Spleen (tissue), 11 donors: ENCODE measurements at regions not wholly inside any gene's neighbourhood (a gene's known extent, or its start where the extent isn't known, plus 50 kb on each side); places are given as distances from the start of the nearest gene placed in this dataset.

ENCODE experiments used
- DNase-seq: peaks from one replicate; pipeline ENCODE4 v3.0.0-alpha.2; 2020
- H3K27ac ChIP-seq, 8 donors: fragments of 200-600 bp; sonication (generic) in 7 of 8; 1 replicate in 4 of 8; 2 replicates in 4 of 8; pipeline versions ENCODE4 v1.5.0 to v1.8.0; 2016 to 2021; ENCODE audit warnings: inconsistent platforms in 4 of 8, mild to moderate bottlenecking in 4 of 8, moderate library complexity in 1 of 8
- H3K27me3 ChIP-seq, 7 donors: fragments of 200-600 bp; sonication (generic) in 6 of 7; replicated peaks in 1 of 7; 1 replicate in 4 of 7; 2 replicates in 3 of 7; pipeline versions ENCODE4 v1.5.0 to v1.8.0; 2016 to 2021; ENCODE audit warnings: inconsistent platforms in 3 of 7, mild to moderate bottlenecking in 1 of 7
- H3K36me3 ChIP-seq, 6 donors: fragments of 200-600 bp; sonication (generic) in 5 of 6; 1 replicate in 4 of 6; 2 replicates in 2 of 6; pipeline versions ENCODE4 v1.5.0 to v1.8.0; 2016 to 2021; ENCODE audit warnings: inconsistent platforms in 2 of 6
- H3K4me1 ChIP-seq, 6 donors: fragments of 200-600 bp; sonication (generic) in 5 of 6; 1 replicate in 3 of 6; 2 replicates in 3 of 6; pipeline versions ENCODE4 v1.5.0 to v1.8.0; 2016 to 2021; ENCODE audit warnings: inconsistent platforms in 3 of 6
- H3K4me3 ChIP-seq, 8 donors: fragments of 200-600 bp; sonication (generic) in 7 of 8; 1 replicate in 4 of 8; 2 replicates in 4 of 8; pipeline versions ENCODE4 v1.5.0 to v1.8.0; 2016 to 2021; ENCODE audit warnings: inconsistent platforms in 4 of 8, mild to moderate bottlenecking in 4 of 8, moderate library complexity in 2 of 8
- H3K9me3 ChIP-seq, 8 donors: fragments of 200-600 bp; sonication (generic) in 7 of 8; 1 replicate in 4 of 8; 2 replicates in 4 of 8; pipeline versions ENCODE4 v1.5.0 to v1.8.0; 2016 to 2021; ENCODE audit warnings: inconsistent platforms in 4 of 8
- POLR2A ChIP-seq, 3 donors: fragments of 450-650 bp; IDR thresholded peaks; one replicate each; pipeline ENCODE4 v1.5.1; 2017; ENCODE audit warnings: antibody characterized with exemption in 3 of 3, mild to moderate bottlenecking in 1 of 3
- POLR2AphosphoS5 ChIP-seq, 3 donors: sonication (generic); formaldehyde crosslinking; IDR thresholded peaks; one replicate each; pipeline ENCODE4 v1.5.1; 2017; ENCODE audit warnings: antibody characterized with exemption in 3 of 3
- WGBS, 5 donors: extraction: QIAGEN DNeasy Blood & Tissue Kit in 3 of 5; methylation state at CpG; one replicate each; pipeline versions ENCODE4 v1.1.5 to v1.1.7; 2013 to 2018; 5-methylcytosine and 5-hydroxymethylcytosine counted together
- intact Hi-C: fragments of 100-400 bp; cut with DNase I; formaldehyde crosslinking; loops from one replicate; pipeline ENCODE4 v1.15.0; 2023; ENCODE audit warnings: low total_unique reads
- TF ChIP-seq, protein P1 (sequence below), 11 experiments: fragments of 200-600 bp in 7 of 11; fragments of 450-650 bp in 4 of 11; sonication (generic) in 4 of 11; IDR thresholded peaks in 8 of 11; conservative IDR thresholded peaks in 3 of 11; 1 replicate in 7 of 11; 2 replicates in 4 of 11; pipeline versions ENCODE4 v1.4.0 to v1.8.0; 2016 to 2021; ENCODE audit warnings: antibody characterized with exemption in 11 of 11, inconsistent platforms in 4 of 11, mild to moderate bottlenecking in 1 of 11
- donor health status: healthy with polysubstance abuse.
- donor health status: DM: no; HTN: no; CAD: no; lungs with moderate emphysema.
- donor health status: DM: no; HTN: no; CAD: no.
- donor health status: Bipolar disorder and iron deficiency.
- donor health status: healthy.
- donor health status: DM: no; HTN: no; CAD: no.
- donor health status: DM: yes; HTN: yes; CAD: no.

DNA sequence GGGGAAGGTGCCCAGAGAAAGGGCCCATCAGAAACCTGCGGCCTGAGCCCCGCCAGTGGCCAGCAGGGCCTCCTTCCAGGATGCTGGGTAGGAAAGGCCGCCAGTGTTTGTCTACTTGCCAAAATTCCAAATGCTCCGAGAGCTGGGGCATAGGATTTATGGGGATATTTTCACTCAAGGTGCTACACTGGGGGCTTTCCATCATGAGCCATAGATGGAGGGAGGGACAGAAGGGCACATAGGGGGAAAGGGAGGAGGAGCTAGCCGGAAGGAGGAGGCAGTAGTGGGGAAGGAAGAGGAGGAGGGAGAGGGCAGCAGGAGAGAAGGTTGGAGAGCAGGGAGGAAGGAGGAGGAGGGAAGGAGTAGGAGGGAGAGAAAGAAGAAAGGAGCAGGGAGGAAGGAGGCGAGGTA lies 494.7 kb upstream of the PROK2 start:
- Histone ChIP-seq H3K4me1 (peaks cover 0 to 16% (median 8%) of the 10 kb centered on the region in 6 donors), H3K27ac (no peak overlapping the region), H3K4me3 (no peak overlapping the region), H3K27me3 (no peaks in the 10 kb centered on the region), H3K36me3 (no peaks in the 10 kb centered on the region), H3K9me3 (peaks cover 6 to 27% (median 12%) of the 10 kb centered on the region in 8 donors)
- TF ChIP-seq POLR2A (IDR thresholded peaks at IDR 0.05) (no peak), POLR2AphosphoS5 (IDR thresholded peaks at IDR 0.05) (no peak)
- TF ChIP-seq, protein P1, sequence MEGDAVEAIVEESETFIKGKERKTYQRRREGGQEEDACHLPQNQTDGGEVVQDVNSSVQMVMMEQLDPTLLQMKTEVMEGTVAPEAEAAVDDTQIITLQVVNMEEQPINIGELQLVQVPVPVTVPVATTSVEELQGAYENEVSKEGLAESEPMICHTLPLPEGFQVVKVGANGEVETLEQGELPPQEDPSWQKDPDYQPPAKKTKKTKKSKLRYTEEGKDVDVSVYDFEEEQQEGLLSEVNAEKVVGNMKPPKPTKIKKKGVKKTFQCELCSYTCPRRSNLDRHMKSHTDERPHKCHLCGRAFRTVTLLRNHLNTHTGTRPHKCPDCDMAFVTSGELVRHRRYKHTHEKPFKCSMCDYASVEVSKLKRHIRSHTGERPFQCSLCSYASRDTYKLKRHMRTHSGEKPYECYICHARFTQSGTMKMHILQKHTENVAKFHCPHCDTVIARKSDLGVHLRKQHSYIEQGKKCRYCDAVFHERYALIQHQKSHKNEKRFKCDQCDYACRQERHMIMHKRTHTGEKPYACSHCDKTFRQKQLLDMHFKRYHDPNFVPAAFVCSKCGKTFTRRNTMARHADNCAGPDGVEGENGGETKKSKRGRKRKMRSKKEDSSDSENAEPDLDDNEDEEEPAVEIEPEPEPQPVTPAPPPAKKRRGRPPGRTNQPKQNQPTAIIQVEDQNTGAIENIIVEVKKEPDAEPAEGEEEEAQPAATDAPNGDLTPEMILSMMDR (IDR thresholded peaks at IDR 0.05 in 8 of 11, conservative IDR thresholded peaks at IDR 0.05 in 3 of 11), result no peak
- DNase-seq, result no peak
- intact Hi-C loops, result no loop called here
- WGBS, 5 donors, result 69 to 85% (median 79%) methylated on average over 6 of the region's 6 CpGs

DNA sequence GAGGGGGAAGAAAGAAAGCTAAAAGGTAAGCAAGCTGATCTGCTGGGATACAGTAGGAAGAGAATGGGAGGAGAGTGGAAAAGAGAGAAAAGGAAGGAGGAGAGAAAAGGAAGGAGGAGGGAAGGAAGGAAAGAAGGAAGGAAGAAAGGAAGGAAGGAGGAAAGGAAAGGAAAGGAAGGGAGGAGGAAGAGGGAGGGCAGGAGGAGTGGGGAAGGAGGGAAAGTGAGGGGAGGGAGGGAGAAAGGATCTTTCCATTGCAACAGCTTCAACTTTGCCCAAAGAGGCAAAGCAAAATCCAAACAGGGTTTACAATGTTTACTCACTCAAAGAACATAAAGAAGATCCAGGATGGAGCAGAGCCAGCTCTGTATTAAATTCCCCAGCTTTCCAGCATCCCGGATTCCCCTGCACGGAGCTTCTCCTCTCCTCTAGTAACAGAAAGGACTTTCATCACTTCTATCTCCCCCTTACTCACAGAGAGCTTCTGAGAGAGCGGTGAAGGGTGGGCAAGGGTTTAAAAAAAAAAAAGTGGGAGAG lies 494.2 kb upstream of the PROK2 start:
- no peaks in the 10 kb centered on the region for H3K27me3 ChIP-seq
- peaks cover 5 to 21% (median 13%) of the 10 kb centered on the region in 6 donors for H3K4me1 ChIP-seq
- no peaks in the 10 kb centered on the region for H3K36me3 ChIP-seq
- no peak overlapping the region for H3K4me3 ChIP-seq
- TF ChIP-seq POLR2A (IDR thresholded peaks at IDR 0.05) (no peak), POLR2AphosphoS5 (IDR thresholded peaks at IDR 0.05) (no peak)
- TF ChIP-seq, protein P1 (IDR thresholded peaks at IDR 0.05 in 8 of 11, conservative IDR thresholded peaks at IDR 0.05 in 3 of 11), result no peak
- intact Hi-C loops, result no loop called here
- peaks cover 6 to 25% (median 12%) of the 10 kb centered on the region in 8 donors for H3K9me3 ChIP-seq
- no peak for DNase-seq
- 77 to 89% (median 86%) methylated on average over 3 of the region's 3 CpGs for WGBS, 5 donors
- H3K27ac ChIP-seq, result no peak overlapping the region

DNA sequence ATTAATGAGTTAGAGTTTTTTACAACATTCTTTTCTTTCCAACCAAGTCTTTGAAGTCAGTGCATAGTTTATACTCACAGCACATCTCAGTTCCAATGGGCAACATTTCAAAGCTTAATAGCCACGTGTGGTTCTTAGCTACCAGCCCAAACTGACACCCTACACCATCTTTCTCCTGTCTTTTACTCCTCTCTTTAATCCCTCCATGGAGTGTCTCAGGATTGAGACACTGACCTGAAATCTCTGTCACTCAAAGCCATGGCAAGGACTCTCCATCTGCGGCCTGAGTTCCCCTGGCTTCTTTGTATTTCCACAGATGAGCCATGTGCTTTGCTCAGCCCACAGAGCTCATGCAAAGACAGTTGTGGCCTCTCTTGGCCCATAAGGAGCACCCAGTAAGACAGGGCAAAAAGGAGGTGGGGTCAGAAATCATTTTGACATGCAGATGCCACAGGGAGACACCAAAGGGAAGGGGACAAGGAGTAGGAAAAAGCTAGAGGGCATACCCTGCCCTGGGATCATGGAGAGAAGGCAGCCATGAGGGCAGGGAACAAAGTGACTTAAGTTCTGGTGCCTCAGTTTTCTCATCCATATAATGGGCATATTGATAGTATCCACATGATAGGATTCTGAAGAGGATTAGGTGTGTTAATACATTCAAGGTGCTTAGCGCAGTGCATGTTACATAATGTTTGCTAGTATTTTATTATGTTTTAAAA lies 493.6 kb upstream of the PROK2 start:
- Histone ChIP-seq H3K36me3 (no peaks in the 10 kb centered on the region), H3K4me1 (peaks cover 11 to 27% (median 19%) of the 10 kb centered on the region in 6 donors), H3K27ac (no peak overlapping the region), H3K9me3 (peaks cover 6 to 19% (median 11%) of the 10 kb centered on the region in 8 donors), H3K4me3 (no peak overlapping the region), H3K27me3 (no peaks in the 10 kb centered on the region)
- intact Hi-C loops, result no loop called here
- 60 to 97% (median 92%) methylated on average over 3 of the region's 3 CpGs for WGBS, 5 donors
- TF ChIP-seq POLR2AphosphoS5 (IDR thresholded peaks at IDR 0.05) (no peak), POLR2A (IDR thresholded peaks at IDR 0.05) (no peak)
- TF ChIP-seq, protein P1 (IDR thresholded peaks at IDR 0.05 in 8 of 11, conservative IDR thresholded peaks at IDR 0.05 in 3 of 11), result no peak
- DNase-seq, result no peak

DNA sequence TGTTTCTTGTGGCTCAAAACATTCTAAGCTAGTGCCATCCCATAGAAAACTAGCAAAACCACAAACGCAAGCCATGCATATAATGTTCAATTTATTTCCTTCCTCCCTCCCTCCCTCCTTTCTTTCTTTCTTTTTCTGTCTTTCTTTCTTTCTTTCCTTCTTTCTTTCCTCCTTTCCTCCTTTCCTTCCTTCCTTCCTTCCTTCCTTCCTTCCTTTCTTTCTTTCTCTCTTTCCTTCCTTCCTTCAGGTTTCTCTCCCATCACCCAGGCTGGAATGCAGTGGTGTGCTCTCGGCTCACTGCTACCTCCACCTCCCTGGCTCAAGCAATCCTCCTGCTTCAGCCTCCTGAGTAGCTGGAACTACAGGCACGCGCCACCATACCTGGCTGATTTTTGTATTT lies 492.8 kb upstream of the PROK2 start:
- H3K27ac ChIP-seq, result no peak overlapping the region
- H3K36me3 ChIP-seq, result no peaks in the 10 kb centered on the region
- WGBS, 5 donors, result 87 to 93% (median 90%) methylated on average over 4 of the region's 4 CpGs
- TF ChIP-seq POLR2AphosphoS5 (IDR thresholded peaks at IDR 0.05), result no peak
- TF ChIP-seq POLR2A (IDR thresholded peaks at IDR 0.05), result no peak
- TF ChIP-seq, protein P1 (IDR thresholded peaks at IDR 0.05 in 8 of 11, conservative IDR thresholded peaks at IDR 0.05 in 3 of 11), result no peak
- no peak for DNase-seq
- H3K4me1 ChIP-seq, result peaks cover 14 to 35% (median 27%) of the 10 kb centered on the region in 6 donors
- intact Hi-C loops, result no loop called here
- H3K4me3 ChIP-seq, result no peak overlapping the region
- H3K9me3 ChIP-seq, result peaks cover 1 to 11% (median 4%) of the 10 kb centered on the region in 8 donors
- no peaks in the 10 kb centered on the region for H3K27me3 ChIP-seq
